ENCODE measurements at regions not wholly inside any gene's neighbourhood (a gene's known extent, or its start where the extent isn't known, plus 50 kb on each side); places are given as distances from the start of the nearest gene placed in this dataset.

DNA sequence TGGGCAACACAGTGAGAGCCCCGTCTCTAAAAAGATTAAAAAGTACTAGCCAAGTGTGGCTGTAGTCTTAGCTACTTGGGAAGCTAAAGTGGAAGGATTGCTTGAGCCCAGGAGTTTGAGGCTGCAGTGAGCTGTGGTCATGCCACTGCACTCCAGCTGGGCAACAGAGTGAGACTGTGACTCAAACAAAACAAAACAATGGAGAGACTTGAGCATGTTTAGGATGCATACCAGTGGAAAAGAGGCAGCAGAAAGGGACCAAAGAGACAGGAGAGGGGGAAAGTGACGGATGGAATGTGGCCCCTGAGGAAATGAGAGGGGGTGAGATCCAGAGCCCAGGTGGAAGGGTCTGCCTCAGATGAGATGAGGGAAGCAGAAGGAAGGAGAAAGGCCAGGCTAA, 358.9 kb downstream of the RPS6KC1 start:
- H3K4me2 ChIP-seq (ENCODE audit: low read length) = no peak overlapping the region
- H3K9me3 ChIP-seq (ENCODE audit: control insufficient read depth, low read length) = no peaks in the 10 kb centered on the region
- TF ChIP-seq, protein P1, sequence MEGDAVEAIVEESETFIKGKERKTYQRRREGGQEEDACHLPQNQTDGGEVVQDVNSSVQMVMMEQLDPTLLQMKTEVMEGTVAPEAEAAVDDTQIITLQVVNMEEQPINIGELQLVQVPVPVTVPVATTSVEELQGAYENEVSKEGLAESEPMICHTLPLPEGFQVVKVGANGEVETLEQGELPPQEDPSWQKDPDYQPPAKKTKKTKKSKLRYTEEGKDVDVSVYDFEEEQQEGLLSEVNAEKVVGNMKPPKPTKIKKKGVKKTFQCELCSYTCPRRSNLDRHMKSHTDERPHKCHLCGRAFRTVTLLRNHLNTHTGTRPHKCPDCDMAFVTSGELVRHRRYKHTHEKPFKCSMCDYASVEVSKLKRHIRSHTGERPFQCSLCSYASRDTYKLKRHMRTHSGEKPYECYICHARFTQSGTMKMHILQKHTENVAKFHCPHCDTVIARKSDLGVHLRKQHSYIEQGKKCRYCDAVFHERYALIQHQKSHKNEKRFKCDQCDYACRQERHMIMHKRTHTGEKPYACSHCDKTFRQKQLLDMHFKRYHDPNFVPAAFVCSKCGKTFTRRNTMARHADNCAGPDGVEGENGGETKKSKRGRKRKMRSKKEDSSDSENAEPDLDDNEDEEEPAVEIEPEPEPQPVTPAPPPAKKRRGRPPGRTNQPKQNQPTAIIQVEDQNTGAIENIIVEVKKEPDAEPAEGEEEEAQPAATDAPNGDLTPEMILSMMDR (IDR thresholded peaks at IDR 0.05) = no peak
- H3K36me3 ChIP-seq (ENCODE audit: control insufficient read depth, insufficient read depth, low read length) = no peaks in the 10 kb centered on the region
- no peaks in the 10 kb centered on the region for H3K79me2 ChIP-seq
- no peaks in the 10 kb centered on the region for H3K4me1 ChIP-seq
- no peak overlapping the region for H2AFZ ChIP-seq
- no peaks in the 10 kb centered on the region for H3K27me3 ChIP-seq (ENCODE audit: control insufficient read depth, insufficient read depth, low read length)
- no peak overlapping the region for H3K9ac ChIP-seq
- no peak overlapping the region for H3K27ac ChIP-seq
- H3K4me3 ChIP-seq (ENCODE audit: low read depth, low read length) = no peak overlapping the region

DNA sequence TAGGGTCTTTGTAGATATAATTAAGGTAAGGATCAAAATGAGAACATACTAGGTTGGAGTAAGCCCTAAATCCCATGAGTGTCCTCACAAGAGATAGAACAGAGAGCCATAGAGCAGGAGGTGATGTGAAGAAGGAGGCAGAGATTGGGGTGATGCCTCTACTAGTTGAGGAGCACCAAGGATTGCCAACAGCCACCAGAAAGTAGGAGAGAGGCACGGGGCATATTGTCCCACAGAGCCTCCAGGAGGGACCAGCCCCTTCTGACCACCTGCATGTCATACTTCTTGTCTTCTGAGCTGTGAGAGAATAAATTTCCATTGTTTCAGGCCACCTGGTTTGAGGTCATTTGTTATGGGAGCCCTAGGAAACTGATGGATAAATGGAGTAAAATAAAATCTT, 363.3 kb downstream of the RPS6KC1 start:
- Histone ChIP-seq H3K36me3 (ENCODE audit: control insufficient read depth, insufficient read depth, low read length) (no peaks in the 10 kb centered on the region), H3K27me3 (ENCODE audit: control insufficient read depth, insufficient read depth, low read length) (no peaks in the 10 kb centered on the region), H3K27ac (no peak overlapping the region), H3K4me2 (ENCODE audit: low read length) (no peak overlapping the region), H3K79me2 (no peaks in the 10 kb centered on the region), H3K4me3 (ENCODE audit: low read depth, low read length) (no peak overlapping the region), H3K4me1 (no peaks in the 10 kb centered on the region), H3K9ac (no peak overlapping the region), H2AFZ (no peak overlapping the region), H3K9me3 (ENCODE audit: control insufficient read depth, low read length) (no peaks in the 10 kb centered on the region)
- TF ChIP-seq, protein P1 (IDR thresholded peaks at IDR 0.05) = no peak

DNA sequence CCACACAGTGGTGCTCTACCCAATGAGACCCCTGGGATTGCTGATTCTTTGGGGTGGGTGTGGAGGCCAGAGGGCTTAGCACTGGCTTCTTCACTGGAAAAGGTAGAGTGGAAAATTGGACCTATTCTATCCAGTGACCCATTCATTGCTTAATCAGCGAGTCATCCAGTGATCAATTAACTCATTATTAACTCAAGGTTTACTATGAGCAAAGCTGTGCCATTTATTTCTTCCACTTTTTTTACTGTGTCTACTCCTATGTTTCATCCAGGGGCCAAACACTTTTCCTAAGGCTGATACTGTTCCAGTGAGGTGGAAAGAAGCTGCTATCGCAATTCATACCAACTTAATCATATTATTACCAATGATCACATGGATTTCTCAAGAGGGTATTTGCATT, 363.9 kb downstream of the RPS6KC1 start:
- Histone ChIP-seq H3K27ac (no peak overlapping the region), H2AFZ (no peak overlapping the region), H3K4me2 (ENCODE audit: low read length) (no peak overlapping the region), H3K9ac (no peak overlapping the region), H3K9me3 (ENCODE audit: control insufficient read depth, low read length) (no peaks in the 10 kb centered on the region), H3K79me2 (no peaks in the 10 kb centered on the region), H3K27me3 (ENCODE audit: control insufficient read depth, insufficient read depth, low read length) (no peaks in the 10 kb centered on the region), H3K36me3 (ENCODE audit: control insufficient read depth, insufficient read depth, low read length) (no peaks in the 10 kb centered on the region), H3K4me3 (ENCODE audit: low read depth, low read length) (no peak overlapping the region), H3K4me1 (no peaks in the 10 kb centered on the region)
- TF ChIP-seq, protein P1 (IDR thresholded peaks at IDR 0.05) = no peak

DNA sequence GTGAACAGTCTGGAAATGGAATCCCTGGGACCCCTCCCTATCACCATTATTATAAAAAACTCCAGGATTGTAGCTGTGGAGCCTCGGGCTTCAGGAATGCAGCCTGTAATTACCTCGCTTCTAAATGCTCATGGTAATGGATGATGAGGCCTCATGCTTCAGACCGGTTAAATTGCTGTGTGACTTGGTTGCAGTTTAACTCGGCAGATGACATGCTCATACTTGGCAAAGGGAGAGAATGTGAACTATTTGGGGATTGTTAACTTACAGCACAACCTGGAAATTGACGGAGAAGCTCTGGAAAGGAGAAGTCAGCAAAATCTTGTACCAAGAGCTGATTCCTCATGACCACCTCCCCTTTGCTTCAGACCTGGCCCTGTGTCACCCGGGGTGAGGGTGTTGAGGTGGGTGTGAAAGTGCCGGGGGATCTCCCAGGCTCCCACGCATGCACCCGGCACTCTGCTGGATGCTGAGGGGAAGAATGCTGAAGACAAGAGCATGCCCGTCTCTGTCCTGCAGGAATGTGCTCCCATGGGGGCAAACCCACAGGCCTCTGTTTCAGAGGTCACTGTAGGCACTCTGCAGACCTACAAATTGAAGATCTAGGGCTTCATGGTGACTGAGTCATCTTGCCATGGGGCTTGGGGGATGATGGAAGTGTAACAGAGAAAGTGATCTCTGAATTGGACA, 364.8 kb downstream of the RPS6KC1 start:
- no peaks in the 10 kb centered on the region for H3K36me3 ChIP-seq (ENCODE audit: control insufficient read depth, insufficient read depth, low read length)
- H3K4me3 ChIP-seq (ENCODE audit: low read depth, low read length) = no peak overlapping the region
- TF ChIP-seq, protein P1 (IDR thresholded peaks at IDR 0.05) = no peak
- no peaks in the 10 kb centered on the region for H3K9me3 ChIP-seq (ENCODE audit: control insufficient read depth, low read length)
- no peak overlapping the region for H3K27ac ChIP-seq
- H3K9ac ChIP-seq = no peak overlapping the region
- H3K4me1 ChIP-seq = no peaks in the 10 kb centered on the region
- no peaks in the 10 kb centered on the region for H3K79me2 ChIP-seq
- H3K27me3 ChIP-seq (ENCODE audit: control insufficient read depth, insufficient read depth, low read length) = no peaks in the 10 kb centered on the region
- H2AFZ ChIP-seq = no peak overlapping the region
- no peak overlapping the region for H3K4me2 ChIP-seq (ENCODE audit: low read length)
